Renal cortical epithelial cell (primary cell): ENCODE measurements at regions not wholly inside any gene's neighbourhood (a gene's known extent, or its start where the extent isn't known, plus 50 kb on each side); places are given as distances from the start of the nearest gene placed in this dataset.
"Not testable (repeated sequence)": the region's sequence is repeated elsewhere in the genome, so short reads cannot be mapped to it uniquely, and the experiment has no call there.

Source experiments
- DNase-seq: peaks from one replicate; pipeline ENCODE4 v3.0.0-alpha.2; 2011; ENCODE audit warnings: low read depth

DNA sequence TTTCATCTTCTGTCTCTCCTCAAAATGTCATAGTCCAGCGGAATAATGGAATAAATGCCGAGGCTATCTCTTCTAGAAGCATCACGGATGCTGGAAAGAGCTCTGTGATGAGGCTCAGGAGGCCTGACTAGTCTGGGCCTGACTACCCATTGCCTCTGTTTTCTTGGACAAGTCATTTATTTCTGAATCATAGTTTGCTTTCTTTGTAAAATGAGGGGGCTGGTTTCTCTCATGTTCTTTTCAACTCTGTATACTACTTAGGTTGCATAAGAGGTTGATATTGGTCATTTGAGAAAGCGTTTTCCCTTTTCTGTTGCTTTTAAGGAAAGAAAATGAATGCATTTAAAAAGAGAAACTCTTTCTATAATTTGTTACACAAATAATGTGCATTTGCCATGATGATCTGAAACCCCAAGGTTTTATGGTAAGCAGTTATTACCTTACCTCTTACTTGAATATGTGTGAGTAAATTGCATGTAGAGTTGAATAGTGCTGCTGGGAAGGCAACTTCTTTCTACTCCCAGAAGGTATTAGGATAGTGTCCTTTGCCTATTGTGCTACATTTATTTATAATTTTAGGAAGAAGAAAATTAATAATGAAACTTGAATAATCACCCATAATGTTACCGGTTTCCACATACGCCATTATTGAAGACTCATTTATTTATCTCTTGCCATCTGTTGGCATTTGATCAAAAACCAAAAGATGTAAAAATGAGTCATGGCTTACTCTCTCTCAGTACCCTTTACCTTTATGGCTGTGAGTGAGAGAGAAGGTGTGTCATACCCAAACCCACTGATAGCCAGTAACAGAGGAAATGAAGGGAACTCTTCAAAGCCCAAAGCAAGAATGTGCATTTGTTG lies 179.1 kb downstream of the FASLG start:
- DNase-seq, result peak; percentile 25

GRCh38 chr1:172838680-172839313 lies 179.9 kb downstream of the FASLG start:
- DNase-seq, result no peak

DNA sequence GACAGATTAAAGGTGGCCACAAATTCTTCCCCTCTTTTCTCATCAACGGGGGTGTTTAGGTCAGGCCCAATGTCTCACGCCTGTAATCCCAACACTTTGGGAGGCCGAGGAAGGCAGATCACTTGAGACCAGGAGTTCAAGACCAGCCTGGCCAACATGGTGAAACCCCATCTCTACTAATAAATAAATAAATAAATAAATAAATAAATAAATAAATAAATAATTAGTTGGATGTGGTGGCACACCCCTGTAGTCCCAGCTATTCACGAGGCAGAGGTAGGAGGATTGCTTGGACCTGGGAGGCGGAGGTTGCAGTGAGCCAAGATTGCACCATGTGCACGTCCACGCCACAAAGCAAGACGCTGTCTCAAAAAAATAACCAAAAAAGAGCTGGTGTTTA lies 180.7 kb downstream of the FASLG start:
- not testable (repeated sequence) for DNase-seq

GRCh38 chr1:172843444-172843843 lies 184.5 kb downstream of the FASLG start:
- DNase-seq, result no peak

GRCh38 chr1:172845371-172845770 lies 186.5 kb downstream of the FASLG start:
- peak; percentile 38 for DNase-seq

GRCh38 chr1:172845865-172846264 lies 187.0 kb downstream of the FASLG start:
- no peak for DNase-seq

DNA sequence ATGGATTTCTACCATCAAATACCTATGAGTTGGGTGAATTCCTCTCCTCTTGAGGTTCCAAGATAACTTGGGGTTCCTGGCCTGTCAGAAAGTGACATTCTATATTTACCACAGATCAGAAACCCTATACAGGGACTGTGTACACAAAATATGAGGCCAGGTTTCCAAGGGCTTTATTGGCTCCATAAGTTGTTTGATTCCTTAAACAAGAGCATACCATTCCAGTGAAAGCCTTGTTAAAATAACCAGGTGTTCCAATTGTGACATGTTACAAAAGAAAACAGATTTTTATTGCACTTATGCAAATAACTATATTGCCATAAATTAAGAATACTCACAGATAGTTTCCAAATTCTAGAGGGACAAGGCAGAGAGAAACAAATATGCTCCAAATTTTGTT lies 188.9 kb downstream of the FASLG start:
- DNase-seq, result not testable (repeated sequence)

GRCh38 chr1:172849653-172850052 lies 190.8 kb downstream of the FASLG start:
- DNase-seq, result no peak

DNA sequence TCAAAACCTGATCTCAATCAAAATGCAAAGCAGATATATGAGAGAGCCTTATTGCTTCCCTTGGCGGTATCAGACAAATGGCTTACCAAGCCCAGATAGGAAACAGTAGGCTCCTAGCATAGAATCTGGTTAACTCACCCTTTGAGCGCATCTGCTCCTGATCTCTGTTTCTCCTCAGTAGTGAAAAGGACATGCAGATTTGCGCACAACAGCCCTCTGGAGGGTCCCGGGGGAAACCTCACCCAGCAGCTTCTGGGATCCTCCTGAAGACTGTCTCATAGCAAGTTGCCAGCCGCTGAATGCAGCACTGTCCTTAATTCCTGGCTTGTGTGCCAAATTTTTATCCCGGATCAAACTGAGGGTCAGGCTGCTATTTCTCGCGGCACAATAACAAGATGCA lies 192.2 kb downstream of the FASLG start:
- no peak for DNase-seq

- peak; percentile 59 for DNase-seq
Measured at GRCh38 chr1:172851856-172852255, 193.0 kb downstream of the FASLG start.

- DNase-seq, result not testable (repeated sequence)
Measured at GRCh38 chr1:172855983-172856382, 194.8 kb downstream of the TNFSF18 start.

DNA sequence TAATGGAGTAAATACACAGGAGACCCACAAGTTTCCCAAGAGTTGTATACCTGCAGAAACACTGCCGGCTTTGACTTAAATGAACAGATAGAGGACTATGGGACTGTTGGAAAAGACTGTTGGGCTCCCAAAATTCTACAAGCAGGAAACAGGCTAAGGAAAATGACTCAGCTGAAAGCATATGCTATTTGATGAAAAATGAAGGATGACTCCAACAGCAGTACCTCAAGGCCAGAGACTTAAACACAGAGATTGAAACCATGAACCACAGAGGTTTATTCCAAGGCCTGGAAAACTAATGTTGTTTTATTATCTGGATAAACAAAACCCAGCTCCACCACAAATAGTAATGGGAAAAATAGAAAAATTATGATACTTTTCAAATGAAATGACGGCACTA lies 187.7 kb downstream of the TNFSF18 start:
- DNase-seq, result no peak

GRCh38 chr1:172867216-172867818 lies 183.4 kb downstream of the TNFSF18 start:
- DNase-seq, result no peak

- peak; percentile 27 for DNase-seq
Measured at GRCh38 chr1:172870901-172871606, 179.7 kb downstream of the TNFSF18 start.

- DNase-seq, result no peak
Measured at GRCh38 chr1:172874950-172875349, 175.8 kb downstream of the TNFSF18 start.

DNA sequence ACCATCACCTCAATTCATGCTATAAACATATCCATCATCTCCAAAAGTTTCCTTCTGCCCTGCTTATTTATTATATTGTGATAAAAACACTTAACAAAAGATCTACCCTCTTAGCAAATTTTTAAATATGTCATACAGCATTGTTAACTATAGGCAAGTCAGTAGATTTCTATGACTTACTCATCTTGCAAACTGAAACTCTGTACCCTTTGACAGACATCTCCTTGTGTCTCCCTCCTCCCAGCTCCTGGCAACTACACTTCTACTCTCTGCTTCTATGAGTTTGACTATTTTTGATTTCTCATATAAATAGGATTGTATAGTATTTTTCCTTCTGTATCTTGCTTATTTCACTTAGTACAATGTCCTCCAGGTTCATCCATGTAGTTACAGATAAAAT lies 174.8 kb downstream of the TNFSF18 start:
- DNase-seq, result no peak

DNA sequence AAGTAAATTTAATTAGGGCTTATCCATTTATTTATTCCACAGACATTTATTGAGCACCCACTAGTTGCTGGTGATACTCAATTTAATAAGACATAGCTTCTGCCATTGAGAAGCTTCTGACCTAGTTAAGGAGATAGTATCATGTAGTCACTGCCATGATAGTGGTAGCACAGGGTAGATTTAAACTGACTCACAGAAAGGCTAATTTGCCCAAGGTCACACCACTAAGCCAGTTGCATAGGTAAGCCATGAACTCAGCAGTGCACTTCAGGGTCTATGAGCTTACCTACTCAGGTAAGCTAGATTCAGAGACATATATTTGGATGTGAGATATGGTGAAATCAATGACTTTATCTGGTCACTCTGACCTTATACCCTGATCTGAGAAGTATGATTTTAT lies 168.4 kb downstream of the TNFSF18 start:
- no peak for DNase-seq

DNA sequence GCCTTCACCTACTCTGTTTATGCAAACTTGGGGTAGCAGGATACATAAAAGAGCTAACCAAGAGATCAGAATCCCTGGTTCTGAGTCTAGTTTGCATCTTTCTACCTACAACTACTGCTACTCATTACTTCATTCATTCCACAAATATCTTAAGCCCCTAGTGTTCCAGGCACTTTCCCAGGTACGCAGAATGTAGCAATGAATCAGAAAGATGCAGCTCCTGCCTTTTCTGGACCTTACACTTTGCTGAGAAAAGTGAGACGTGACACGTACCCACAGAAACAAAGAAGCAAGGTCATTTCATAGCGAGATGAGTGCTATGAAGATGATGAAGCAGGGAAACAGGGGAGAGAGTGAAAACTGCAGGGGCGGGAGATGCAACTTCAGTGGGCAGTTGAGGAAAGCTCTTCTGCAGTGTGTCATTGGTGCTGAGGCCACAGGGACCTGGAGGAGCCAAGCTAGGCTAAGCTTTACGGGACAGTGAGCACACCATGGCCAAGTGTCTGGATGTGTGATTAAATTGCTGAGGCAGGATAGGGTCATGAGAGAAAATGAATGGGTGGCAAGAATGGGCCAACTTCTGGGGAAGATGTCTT lies 167.9 kb downstream of the TNFSF18 start:
- no peak for DNase-seq

DNA sequence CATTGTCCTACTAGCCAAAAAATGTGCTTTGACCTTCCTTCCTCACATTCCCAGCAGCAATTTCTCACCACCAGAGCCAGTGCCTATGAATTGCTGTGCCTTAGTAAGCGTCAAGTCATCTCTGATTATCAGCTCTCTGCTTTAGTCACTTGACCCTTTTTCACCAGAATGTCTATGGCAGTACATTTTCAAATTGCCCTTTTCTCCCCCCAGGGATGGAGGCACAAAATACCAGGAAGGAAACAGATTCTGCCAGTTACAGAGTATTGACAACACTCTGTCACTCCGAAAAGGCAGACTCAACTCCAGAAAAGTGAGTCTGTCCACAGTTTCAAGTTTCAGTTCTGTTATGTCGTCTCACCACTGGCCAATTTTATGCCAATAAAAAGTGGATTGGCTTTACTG lies 167.4 kb downstream of the TNFSF18 start:
- no peak for DNase-seq

DNA sequence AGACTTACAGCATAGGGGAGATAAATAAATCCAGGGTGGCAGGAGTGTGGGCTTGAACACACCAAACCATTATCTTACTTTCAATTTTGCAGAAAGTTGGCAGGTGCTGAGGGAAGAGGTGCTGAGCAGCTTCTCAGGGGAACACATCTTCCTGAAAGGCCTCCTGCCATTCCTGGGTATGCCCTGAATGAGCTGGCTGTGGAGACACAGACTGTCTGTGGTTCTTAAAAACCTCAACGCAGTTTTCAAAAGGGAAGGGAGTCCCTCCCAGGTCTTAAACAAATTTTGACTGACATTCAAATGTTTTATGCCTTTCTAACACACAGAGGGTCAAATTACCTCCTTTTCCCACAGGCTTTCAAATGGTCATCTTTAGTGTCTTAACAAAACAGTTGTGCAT lies 166.9 kb downstream of the TNFSF18 start:
- DNase-seq, result no peak

GRCh38 chr1:172885411-172885810 lies 165.3 kb downstream of the TNFSF18 start:
- DNase-seq, result no peak

GRCh38 chr1:172885971-172886370 lies 164.8 kb downstream of the TNFSF18 start:
- DNase-seq, result no peak
